WI38 (cell line): ENCODE measurements at regions not wholly inside any gene's neighbourhood (a gene's known extent, or its start where the extent isn't known, plus 50 kb on each side); places are given as distances from the start of the nearest gene placed in this dataset.

Experiments
- H3K4me3 ChIP-seq: 2 replicates; pipeline ENCODE4 v1.5.1; 2011; ENCODE audit warnings: low read depth, mild to moderate bottlenecking, control low read depth, low read length
- TF ChIP-seq, protein P1 (sequence below): IDR thresholded peaks from 2 replicates; pipeline ENCODE4 v1.5.1; 2012; ENCODE audit warnings: low read depth, mild to moderate bottlenecking, control low read depth, low read length

DNA sequence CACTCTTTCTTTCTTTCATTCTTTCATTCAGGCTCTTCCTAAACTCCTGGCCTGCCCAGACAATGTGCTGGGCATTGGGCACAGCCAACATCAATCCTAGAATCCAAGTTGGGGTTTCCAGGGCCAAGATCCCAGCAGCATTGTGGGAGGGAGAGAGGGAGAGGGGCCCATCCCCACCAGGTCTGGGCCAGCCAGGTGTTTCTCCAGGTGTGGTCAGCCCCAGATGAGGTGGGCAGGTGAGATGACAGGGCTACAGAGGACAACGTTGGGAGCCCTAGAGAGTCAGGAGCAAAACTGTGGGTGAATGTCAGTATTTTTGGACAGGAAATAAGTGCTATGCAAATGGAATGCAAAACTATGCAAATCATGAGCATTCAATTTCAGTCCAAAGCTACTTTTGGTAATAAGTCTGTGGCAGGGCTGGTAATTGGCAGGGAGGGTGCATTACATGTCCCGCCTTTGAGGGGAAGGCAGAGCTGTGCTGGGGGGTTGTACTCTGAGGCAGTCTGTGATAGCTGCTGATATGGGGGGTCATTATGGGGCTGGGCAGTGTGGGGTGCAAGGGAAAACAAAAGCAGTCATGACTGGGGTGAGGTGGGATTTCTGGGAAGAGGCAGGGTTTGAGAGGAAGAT is 139.9 kb upstream of the IGSF21 start:
- TF ChIP-seq, protein P1, sequence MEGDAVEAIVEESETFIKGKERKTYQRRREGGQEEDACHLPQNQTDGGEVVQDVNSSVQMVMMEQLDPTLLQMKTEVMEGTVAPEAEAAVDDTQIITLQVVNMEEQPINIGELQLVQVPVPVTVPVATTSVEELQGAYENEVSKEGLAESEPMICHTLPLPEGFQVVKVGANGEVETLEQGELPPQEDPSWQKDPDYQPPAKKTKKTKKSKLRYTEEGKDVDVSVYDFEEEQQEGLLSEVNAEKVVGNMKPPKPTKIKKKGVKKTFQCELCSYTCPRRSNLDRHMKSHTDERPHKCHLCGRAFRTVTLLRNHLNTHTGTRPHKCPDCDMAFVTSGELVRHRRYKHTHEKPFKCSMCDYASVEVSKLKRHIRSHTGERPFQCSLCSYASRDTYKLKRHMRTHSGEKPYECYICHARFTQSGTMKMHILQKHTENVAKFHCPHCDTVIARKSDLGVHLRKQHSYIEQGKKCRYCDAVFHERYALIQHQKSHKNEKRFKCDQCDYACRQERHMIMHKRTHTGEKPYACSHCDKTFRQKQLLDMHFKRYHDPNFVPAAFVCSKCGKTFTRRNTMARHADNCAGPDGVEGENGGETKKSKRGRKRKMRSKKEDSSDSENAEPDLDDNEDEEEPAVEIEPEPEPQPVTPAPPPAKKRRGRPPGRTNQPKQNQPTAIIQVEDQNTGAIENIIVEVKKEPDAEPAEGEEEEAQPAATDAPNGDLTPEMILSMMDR: no peak
- H3K4me3 ChIP-seq: no peak overlapping the region

DNA sequence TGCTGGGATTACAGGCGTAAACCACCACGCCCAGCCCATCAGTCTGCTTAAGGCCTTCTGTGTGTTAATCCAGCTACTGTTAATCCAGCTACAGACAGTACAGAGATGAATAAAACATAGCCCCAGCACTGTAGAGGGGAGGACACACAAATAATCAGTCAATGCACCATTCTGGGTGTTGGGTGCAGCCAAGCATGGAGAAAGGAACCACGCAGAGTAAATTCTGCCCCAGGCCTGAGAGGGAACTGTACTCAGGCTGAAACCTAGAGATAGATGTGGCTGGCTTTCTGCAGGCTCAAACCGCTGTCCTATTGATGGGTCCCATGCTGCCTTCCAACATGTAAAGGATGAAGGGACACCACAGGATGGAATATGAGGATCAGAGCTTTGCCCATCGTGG is 136.8 kb upstream of the IGSF21 start:
- TF ChIP-seq, protein P1: no peak
- no peak overlapping the region for H3K4me3 ChIP-seq

DNA sequence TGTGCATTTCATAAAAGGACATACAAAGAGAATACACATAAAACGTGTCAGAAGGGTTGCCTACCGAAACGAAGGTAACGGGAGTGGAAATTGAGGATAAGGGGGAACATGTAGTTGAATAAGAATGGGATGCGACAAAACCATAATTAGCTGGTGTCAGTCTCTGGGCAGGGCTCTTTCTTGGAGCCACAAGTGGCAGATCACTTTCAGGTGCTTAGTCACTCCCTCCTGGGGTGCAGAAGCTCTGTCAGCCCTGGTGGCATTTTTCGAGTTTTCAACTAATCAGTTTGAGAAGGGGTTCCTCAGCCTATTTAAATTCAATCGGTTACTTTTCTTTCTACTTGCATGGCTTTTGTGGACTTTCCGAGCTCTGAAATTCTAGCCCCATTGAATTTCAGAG is 133.9 kb upstream of the IGSF21 start:
- TF ChIP-seq, protein P1: no peak
- no peak overlapping the region for H3K4me3 ChIP-seq

DNA sequence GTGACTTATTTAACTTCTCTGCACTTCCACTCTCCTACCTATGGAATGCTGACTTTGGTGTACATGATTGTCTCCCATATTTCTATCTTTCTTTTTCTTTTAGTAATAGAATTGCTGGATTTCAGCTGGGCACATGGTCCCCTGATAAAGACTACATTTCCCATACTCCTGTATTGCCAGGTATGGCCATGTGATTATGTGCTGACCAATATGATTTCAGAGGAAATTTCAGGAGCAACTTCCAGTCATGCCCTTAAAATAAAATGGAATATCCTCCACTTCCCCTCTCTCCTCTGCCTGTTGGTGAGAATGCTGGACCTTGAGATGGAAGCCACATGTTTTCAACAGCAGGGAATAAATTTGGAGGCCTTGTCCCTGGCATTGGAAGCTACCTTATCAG is 130.7 kb upstream of the IGSF21 start:
- TF ChIP-seq, protein P1: no peak

DNA sequence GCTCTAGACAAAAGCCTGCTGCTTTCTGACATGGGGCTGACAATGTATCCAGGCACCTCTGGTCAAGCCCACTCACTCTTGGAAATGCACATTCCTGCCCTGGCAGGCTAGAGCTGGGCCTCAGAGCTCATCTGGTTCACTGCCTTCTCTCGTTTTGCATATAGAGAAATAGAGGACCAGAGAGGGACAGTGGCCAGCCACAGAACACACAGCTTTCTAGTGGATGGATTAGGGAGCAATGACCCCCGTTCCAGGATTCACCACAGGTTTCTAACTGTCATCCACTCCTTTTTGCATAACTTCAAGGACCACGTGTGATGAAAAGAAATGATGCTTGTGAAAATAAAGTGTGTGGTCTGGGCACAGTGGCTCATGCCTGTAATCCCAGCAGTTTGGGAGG is 129.6 kb upstream of the IGSF21 start:
- TF ChIP-seq, protein P1: no peak
- no peak overlapping the region for H3K4me3 ChIP-seq

More for the DNA sequence above, 130.7 kb upstream of the IGSF21 start:
- H3K4me3 ChIP-seq: no peak overlapping the region

DNA sequence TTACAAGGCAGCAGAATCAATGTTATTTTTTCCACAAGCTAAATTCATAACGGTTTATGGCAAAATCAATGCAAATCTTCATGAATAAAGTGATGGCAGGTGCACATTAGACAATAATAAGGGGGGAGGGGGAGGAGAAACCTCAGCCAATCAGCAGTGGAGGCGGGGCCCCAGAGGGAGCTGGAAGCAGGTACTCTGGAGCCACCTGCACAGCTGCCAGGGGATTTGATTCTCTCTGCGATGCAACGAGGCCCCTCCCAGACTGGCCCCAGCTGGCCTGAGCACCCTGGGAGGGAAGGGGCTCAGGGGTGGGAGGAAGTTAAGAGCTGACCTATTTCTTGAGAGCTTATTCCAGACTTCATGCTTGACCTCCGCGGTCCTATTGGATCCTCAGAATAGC is 127.8 kb upstream of the IGSF21 start:
- no peak overlapping the region for H3K4me3 ChIP-seq
- TF ChIP-seq, protein P1: no peak

DNA sequence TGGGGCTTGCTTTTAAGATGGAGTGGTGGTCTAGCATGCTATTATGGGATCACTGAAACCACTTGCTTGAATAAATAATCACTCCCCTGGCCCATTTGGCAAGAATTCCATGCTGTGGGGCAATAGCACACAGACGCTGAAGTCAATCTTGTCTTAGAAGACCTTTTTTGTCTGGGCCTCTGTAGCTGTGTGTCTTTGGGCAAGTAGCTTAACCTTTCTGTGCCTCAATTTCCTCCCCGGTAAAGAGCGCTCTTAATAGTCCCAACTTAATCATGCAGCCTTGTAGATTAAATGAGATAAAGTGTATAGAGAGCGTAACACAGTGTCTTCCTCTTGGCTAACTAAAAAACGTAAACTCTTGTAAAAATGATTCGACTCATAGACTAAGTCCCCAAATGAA is 125.4 kb upstream of the IGSF21 start:
- H3K4me3 ChIP-seq: no peak overlapping the region
- TF ChIP-seq, protein P1: no peak
